Activated CD4-positive, alpha-beta T cell treated with anti-CD3 and anti-CD28 coated beads, Interleukin-2, amount 10 ng/mL, durations not matched to agents 24 days and 14 days (primary cell): ENCODE measurements at regions not wholly inside any gene's neighbourhood (a gene's known extent, or its start where the extent isn't known, plus 50 kb on each side); places are given as distances from the start of the nearest gene placed in this dataset.

ENCODE experiments used
- DNase-seq: peaks from one replicate; pipeline ENCODE4 v3.0.0; 2022
- H3K27ac Mint-ChIP-seq: one replicate; pipeline ENCODE4 v1.8.0; 2022; ENCODE audit warnings: mild to moderate bottlenecking, mixed read lengths
- H3K27me3 Mint-ChIP-seq: one replicate; pipeline ENCODE4 v1.8.0; 2022; ENCODE audit warnings: mixed read lengths
- H3K36me3 Mint-ChIP-seq: one replicate; pipeline ENCODE4 v1.8.0; 2022; ENCODE audit warnings: low read depth, mild to moderate bottlenecking, mixed read lengths
- H3K4me1 Mint-ChIP-seq: one replicate; pipeline ENCODE4 v1.8.0; 2021; ENCODE audit warnings: mixed read lengths
- H3K4me3 Mint-ChIP-seq: one replicate; pipeline ENCODE4 v1.8.0; 2022; ENCODE audit warnings: mild to moderate bottlenecking, moderate library complexity, mixed read lengths
- H3K9me3 Mint-ChIP-seq: one replicate; pipeline ENCODE4 v1.8.0; 2021; ENCODE audit warnings: mixed read lengths
- intact Hi-C: fragments of 100-400 bp; cut with micrococcal nuclease; formaldehyde crosslinking; loops from one replicate; pipeline ENCODE4 v1.15.1; 2023

DNA sequence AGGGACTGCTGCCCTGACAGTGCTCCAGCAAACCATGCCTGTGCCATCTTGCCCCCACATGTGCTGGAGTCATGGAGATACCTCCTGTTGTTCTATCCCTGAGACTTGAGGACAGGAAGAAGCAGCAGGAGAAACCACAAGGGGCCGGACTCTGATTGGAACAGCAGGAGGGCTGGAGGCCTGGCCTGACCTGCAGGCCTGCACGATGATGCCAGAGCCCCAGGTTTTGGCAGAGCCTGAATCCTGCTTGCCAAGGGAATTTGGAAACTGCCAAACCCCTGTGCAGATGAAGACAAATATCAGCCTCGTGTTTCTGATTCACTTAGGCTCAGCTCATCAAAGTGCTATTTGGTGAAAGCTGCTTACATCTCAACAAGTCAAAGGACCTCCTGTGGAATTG lies 177.6 kb downstream of the MAFB start:
- intact Hi-C loops = no loop called here
- H3K36me3 Mint-ChIP-seq = no peaks in the 10 kb centered on the region

GRCh38 chr20:40510622-40511021 lies 178.4 kb downstream of the MAFB start:
- Mint-ChIP-seq H3K4me1 (no peaks in the 10 kb centered on the region), H3K9me3 (no peaks in the 10 kb centered on the region), H3K36me3 (no peaks in the 10 kb centered on the region), H3K4me3 (no peak overlapping the region), H3K27ac (no peak overlapping the region), H3K27me3 (no peaks in the 10 kb centered on the region)
- intact Hi-C loops = no loop called here
- no peak for DNase-seq

More for the DNA sequence above, 177.6 kb downstream of the MAFB start:
- Mint-ChIP-seq H3K27ac (no peak overlapping the region), H3K4me3 (no peak overlapping the region), H3K9me3 (no peaks in the 10 kb centered on the region), H3K27me3 (no peaks in the 10 kb centered on the region), H3K4me1 (no peaks in the 10 kb centered on the region)
- no peak for DNase-seq

DNA sequence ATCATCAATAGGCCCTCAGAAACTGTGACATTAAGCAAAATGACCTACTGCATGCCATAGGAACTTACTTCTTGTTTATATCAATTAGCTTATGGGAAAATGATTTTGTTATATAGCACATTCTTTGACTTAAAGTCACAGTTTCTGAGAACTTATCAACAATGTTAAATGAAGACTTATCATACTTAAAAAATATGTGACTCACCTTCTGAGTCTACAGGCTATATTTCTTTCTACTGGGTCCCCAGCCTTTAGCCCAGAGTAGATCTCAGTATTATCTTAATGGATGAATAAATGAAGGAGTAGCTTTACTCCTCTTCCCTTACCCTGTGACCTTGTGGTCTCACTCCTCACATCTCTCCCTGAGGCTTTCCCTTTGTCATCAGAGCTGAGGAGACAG lies 180.2 kb downstream of the MAFB start:
- H3K9me3 Mint-ChIP-seq = no peaks in the 10 kb centered on the region
- H3K36me3 Mint-ChIP-seq = no peaks in the 10 kb centered on the region
- no peak overlapping the region for H3K27ac Mint-ChIP-seq
- intact Hi-C loops = no loop called here
- H3K27me3 Mint-ChIP-seq = no peaks in the 10 kb centered on the region
- H3K4me1 Mint-ChIP-seq = no peaks in the 10 kb centered on the region
- no peak overlapping the region for H3K4me3 Mint-ChIP-seq
- no peak for DNase-seq

GRCh38 chr20:40506537-40506939 lies 182.5 kb downstream of the MAFB start:
- intact Hi-C loops = no loop called here
- no peaks in the 10 kb centered on the region for H3K4me1 Mint-ChIP-seq
- DNase-seq = no peak
- no peak overlapping the region for H3K4me3 Mint-ChIP-seq
- H3K36me3 Mint-ChIP-seq = no peaks in the 10 kb centered on the region
- H3K27me3 Mint-ChIP-seq = no peaks in the 10 kb centered on the region
- no peaks in the 10 kb centered on the region for H3K9me3 Mint-ChIP-seq
- no peak overlapping the region for H3K27ac Mint-ChIP-seq

DNA sequence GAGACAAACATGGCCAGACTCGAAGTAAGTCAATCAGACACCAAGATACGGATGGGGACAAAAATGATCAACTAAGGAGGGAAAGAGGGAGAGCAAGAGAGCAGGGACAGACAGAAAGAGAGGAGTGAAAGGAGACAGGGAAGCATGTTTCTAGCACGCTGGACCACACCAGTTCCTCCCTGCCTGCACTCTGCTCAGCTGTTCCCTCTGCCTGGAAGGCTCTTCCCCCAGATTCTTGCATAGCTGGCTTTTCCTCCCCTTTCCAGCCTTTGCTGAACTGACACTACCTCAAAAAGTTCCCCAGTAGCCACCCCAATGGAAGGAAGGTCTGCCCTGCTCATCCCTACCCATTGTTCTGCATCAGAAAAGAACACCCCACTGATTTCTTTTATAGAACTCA lies 185.9 kb downstream of the MAFB start:
- H3K27me3 Mint-ChIP-seq = no peaks in the 10 kb centered on the region
- H3K27ac Mint-ChIP-seq = no peak overlapping the region
- no peak overlapping the region for H3K4me3 Mint-ChIP-seq
- no peaks in the 10 kb centered on the region for H3K9me3 Mint-ChIP-seq
- no peaks in the 10 kb centered on the region for H3K36me3 Mint-ChIP-seq
- H3K4me1 Mint-ChIP-seq = peaks cover 5% of the 10 kb centered on the region
- intact Hi-C loops = no loop called here
- no peak for DNase-seq

- H3K36me3 Mint-ChIP-seq = no peaks in the 10 kb centered on the region
- H3K9me3 Mint-ChIP-seq = no peaks in the 10 kb centered on the region
- no peak overlapping the region for H3K27ac Mint-ChIP-seq
- no peak for DNase-seq
- H3K4me3 Mint-ChIP-seq = no peak overlapping the region
- intact Hi-C loops = no loop called here
- H3K4me1 Mint-ChIP-seq = peaks cover 7% of the 10 kb centered on the region
- H3K27me3 Mint-ChIP-seq = no peaks in the 10 kb centered on the region
Observed at GRCh38 chr20:40502576-40502975, 186.5 kb downstream of the MAFB start.

DNA sequence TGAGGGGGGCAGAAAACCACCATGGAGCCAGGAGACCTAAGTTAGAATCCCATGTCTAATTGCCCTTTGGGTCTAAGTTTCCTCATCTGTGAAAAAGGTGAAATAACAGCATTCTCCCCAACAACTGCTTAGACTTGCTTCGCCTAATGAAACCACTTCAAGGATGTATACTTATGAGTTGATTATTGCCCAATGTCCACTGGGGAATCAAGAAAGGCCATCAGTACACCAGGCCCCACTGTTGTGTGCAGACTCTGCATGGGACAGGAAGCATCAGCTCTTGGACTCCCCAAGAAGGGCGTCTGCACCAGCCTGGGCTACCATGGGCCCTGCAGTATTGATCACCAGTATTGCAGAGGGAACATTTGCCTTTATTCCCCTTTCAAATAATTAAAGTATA lies 189.6 kb downstream of the MAFB start:
- H3K36me3 Mint-ChIP-seq = no peaks in the 10 kb centered on the region
- no peaks in the 10 kb centered on the region for H3K27me3 Mint-ChIP-seq
- H3K9me3 Mint-ChIP-seq = no peaks in the 10 kb centered on the region
- no peak overlapping the region for H3K27ac Mint-ChIP-seq
- peaks cover 7% of the 10 kb centered on the region for H3K4me1 Mint-ChIP-seq
- no peak overlapping the region for H3K4me3 Mint-ChIP-seq
- no peak for DNase-seq
- intact Hi-C loops = no loop called here

GRCh38 chr20:40497899-40498691 lies 190.9 kb downstream of the MAFB start:
- Mint-ChIP-seq H3K4me3 (no peak overlapping the region), H3K4me1 (peaks cover 7% of the 10 kb centered on the region), H3K9me3 (no peaks in the 10 kb centered on the region), H3K36me3 (no peaks in the 10 kb centered on the region), H3K27ac (no peak overlapping the region), H3K27me3 (no peaks in the 10 kb centered on the region)
- DNase-seq = no peak
- intact Hi-C loops = no loop called here

GRCh38 chr20:40495956-40496355 lies 193.1 kb downstream of the MAFB start:
- Mint-ChIP-seq H3K4me1 (peaks cover 7% of the 10 kb centered on the region), H3K4me3 (no peak overlapping the region), H3K27me3 (no peaks in the 10 kb centered on the region), H3K27ac (no peak overlapping the region), H3K36me3 (no peaks in the 10 kb centered on the region), H3K9me3 (no peaks in the 10 kb centered on the region)
- intact Hi-C loops = no loop called here
- DNase-seq = no peak

DNA sequence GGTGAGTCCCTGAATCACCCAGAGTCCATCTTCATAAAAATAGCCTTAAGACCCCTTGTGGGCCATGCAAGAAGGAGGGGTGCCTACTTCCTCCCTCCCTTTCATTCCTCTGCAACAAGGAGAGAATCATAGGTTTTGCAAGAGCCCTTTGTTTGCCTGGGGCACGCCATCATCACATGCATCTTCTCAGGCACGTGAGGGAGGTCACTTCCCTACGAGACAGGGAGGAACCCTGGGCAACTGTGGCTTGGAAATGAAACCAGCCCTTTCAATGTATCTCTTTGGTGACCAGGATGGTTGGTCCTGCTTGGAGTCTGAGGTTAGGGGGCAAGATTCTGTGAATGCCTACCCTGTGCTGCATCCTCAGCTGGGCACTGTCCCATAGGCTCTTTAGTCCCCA lies 194.8 kb downstream of the MAFB start:
- Mint-ChIP-seq H3K27ac (no peak overlapping the region), H3K4me1 (peaks cover 7% of the 10 kb centered on the region), H3K36me3 (no peaks in the 10 kb centered on the region), H3K27me3 (no peaks in the 10 kb centered on the region), H3K4me3 (no peak overlapping the region), H3K9me3 (no peaks in the 10 kb centered on the region)
- intact Hi-C loops = no loop called here
- DNase-seq = no peak

GRCh38 chr20:40493549-40493948 lies 195.5 kb downstream of the MAFB start:
- no peak overlapping the region for H3K4me3 Mint-ChIP-seq
- intact Hi-C loops = no loop called here
- peaks cover 3% of the 10 kb centered on the region for H3K4me1 Mint-ChIP-seq
- no peaks in the 10 kb centered on the region for H3K27me3 Mint-ChIP-seq
- H3K36me3 Mint-ChIP-seq = no peaks in the 10 kb centered on the region
- no peak overlapping the region for H3K27ac Mint-ChIP-seq
- H3K9me3 Mint-ChIP-seq = no peaks in the 10 kb centered on the region
- no peak for DNase-seq

DNA sequence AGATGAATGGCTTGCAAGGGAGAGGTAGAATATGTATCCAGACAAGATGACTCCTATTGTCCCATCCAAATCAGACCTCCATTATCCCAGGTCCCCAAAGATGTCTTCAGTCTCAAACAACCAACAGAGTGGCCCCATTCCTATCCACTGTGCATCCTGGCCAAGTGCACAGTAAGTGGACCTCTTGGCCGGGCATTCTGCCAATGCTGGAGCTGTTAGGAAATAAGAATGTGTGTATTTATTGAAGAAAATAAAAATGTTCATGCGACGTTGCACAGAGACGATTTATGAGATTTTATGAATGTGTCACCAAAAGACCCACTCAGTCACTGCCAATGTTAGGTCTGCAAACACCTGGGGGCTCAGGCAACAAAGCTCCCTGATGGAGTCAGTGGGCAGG lies 196.0 kb downstream of the MAFB start:
- H3K4me1 Mint-ChIP-seq = peaks cover 2% of the 10 kb centered on the region
- no peaks in the 10 kb centered on the region for H3K27me3 Mint-ChIP-seq
- intact Hi-C loops = no loop called here
- H3K27ac Mint-ChIP-seq = no peak overlapping the region
- no peaks in the 10 kb centered on the region for H3K36me3 Mint-ChIP-seq
- no peak overlapping the region for H3K4me3 Mint-ChIP-seq
- DNase-seq = no peak
- H3K9me3 Mint-ChIP-seq = no peaks in the 10 kb centered on the region

DNA sequence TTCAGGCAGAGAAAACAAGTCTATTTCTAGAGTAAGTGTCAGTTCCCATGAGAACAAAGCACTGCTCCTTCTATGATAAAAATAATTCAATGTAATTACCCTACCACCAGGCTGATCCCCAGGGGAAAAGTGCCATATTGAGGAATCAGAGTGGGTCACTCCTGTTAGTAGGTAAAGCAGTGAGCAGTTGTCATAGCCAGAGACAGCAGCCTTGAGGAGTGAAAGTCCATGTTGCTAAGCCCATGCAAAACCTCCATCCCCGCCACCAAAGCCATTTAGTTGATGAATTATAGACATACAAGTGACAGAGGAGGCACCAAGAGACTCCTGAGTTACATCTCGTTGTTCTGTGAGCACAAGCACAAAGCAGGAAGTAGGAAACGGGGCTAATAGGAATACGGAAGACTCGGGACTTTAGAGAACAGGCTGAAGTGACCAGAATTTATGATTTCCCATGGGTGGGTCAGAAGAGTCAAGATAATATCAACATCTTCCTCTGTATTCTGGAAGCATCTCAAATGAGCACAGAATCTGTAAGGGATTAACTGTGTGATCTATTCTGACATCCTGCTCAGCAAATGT lies 197.9 kb downstream of the MAFB start:
- intact Hi-C loops = no loop called here
- Mint-ChIP-seq H3K27me3 (no peaks in the 10 kb centered on the region), H3K4me3 (no peak overlapping the region), H3K4me1 (no peaks in the 10 kb centered on the region), H3K27ac (no peak overlapping the region), H3K9me3 (no peaks in the 10 kb centered on the region), H3K36me3 (no peaks in the 10 kb centered on the region)
- DNase-seq = no peak

DNA sequence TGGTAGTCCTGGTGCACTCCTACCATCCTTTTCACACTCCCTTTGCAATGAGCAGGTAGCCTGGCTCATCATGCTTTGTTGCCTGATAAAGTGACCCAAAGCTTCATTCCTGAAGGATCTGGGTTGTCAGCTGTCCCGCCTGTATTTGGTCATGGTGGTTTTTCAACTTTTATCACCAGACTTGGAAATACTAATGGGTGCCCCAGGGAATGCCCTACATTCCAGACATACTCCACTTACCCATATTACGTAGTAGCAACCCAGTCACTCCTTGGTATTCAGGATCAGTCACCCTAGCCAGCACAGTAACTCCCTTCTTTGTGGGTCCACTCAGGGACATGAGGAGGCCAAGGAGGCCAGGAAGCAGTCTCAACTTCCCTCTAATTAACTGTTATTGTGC lies 199.2 kb downstream of the MAFB start:
- H3K27ac Mint-ChIP-seq = no peak overlapping the region
- H3K9me3 Mint-ChIP-seq = no peaks in the 10 kb centered on the region
- intact Hi-C loops = no loop called here
- no peaks in the 10 kb centered on the region for H3K36me3 Mint-ChIP-seq
- H3K4me1 Mint-ChIP-seq = no peaks in the 10 kb centered on the region
- no peak for DNase-seq
- H3K4me3 Mint-ChIP-seq = no peak overlapping the region
- no peaks in the 10 kb centered on the region for H3K27me3 Mint-ChIP-seq

GRCh38 chr20:40488401-40488800 lies 200.6 kb downstream of the MAFB start:
- Mint-ChIP-seq H3K27me3 (peaks cover 3% of the 10 kb centered on the region), H3K4me3 (no peak overlapping the region), H3K9me3 (no peaks in the 10 kb centered on the region), H3K4me1 (no peaks in the 10 kb centered on the region), H3K36me3 (no peaks in the 10 kb centered on the region), H3K27ac (no peak overlapping the region)
- intact Hi-C loops = no loop called here
- no peak for DNase-seq
